ENCODE measurements at regions not wholly inside any gene's neighbourhood (a gene's known extent, or its start where the extent isn't known, plus 50 kb on each side); places are given as distances from the start of the nearest gene placed in this dataset.
"Not testable (repeated sequence)": the region's sequence is repeated elsewhere in the genome, so short reads cannot be mapped to it uniquely, and the experiment has no call there.

DNA sequence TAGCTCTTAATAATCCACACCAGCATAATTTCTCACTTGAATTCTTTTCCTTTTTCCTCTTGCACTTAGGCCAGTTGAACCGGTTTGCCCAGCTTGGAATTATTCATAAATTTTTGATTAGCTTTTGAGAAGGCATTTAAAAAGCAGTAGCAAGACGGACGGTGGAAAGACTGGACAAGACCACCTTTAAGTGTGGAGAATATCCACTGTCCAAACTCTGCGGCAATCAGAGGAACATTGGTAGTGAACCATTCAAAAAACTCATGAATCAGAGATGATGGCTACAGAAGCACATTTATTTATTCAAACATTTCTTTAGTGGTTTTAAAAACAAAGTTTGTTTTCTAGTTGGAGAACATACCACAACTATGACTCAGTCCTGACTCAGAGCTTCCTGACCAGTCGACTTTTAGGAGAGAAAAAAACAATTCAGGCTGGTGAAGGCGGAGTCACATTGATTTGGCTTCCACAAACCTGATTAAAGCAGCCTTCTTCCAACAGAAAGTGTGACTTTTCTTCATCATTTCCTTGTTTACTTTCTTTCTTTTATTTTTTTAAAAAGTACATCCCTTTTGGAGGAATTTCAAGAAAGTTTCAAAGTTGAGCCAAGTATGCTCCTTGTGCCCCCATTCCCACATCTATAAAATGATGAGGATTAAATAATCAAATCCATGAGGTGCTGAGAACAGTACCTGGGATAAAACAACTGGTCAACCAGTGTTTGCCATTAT, 128.8 kb downstream of the ADSS2 start:
- DNase-seq (ENCODE audit: low spot score), result peak; percentile 82

DNA sequence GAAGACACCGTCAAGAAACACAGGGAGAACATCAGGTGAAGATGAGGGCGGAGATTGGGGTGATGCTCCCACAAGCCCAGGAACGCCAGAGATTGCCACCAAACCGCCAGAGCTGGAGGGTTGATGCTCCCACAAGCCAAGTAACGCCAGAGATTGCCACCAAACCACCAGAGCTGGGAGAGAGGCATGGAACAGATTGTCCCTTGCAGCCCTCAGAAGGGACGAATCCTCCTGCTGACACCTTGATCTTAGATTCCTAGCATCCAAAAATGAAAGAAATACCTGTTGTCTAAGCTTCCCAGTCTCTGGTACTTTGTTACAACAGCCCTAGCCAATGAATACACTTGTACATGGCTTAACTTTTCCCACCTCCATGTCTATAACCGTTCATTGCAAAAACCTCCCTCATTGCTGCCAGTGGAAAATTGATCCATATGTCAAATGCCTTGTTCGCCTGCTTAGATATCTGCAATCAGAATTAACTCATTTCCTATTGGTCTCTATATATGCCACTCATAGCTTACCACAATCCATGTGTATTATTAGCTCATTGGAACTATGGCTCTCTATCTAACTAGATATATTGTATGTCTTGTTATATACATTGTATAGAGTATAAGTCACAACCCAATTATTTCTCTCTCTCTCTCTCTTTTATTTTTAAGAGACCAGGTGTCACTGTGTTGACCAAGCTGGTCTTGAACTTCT, 127.4 kb downstream of the ADSS2 start:
- no peak for DNase-seq (ENCODE audit: low spot score)

DNA sequence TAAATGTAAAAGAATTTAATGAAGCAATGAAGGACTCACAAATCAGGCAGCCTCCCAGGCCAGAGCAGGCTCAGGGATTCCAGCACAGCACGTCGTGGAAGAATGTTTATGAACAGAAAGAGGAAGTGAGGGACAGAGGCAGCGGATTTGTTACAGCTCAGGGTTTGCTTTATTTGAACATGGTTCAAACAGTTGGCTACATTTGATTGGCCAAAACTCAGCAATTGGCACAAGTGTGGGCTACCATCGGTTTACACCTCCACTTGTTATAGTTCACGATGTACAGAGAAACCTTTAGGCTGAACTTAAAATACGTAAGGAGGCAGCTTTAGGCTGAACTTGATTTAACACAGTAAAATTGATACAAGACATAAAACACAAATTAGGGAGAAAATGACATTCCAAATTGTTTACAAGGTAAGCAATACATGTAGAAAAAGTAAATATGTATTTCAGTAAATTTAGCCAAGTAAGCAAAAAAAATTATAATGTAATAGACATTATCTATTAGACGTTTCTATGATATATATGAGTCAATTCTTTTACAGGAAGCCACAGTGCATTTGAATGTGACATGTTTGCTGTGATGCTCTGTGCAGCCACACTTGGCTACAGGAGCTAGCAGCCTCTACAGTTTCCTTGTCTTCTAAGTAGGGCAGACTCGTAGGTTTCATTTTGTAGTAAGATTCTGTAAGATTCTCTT, 126.5 kb downstream of the ADSS2 start:
- DNase-seq (ENCODE audit: low spot score), result peak; percentile 67

DNA sequence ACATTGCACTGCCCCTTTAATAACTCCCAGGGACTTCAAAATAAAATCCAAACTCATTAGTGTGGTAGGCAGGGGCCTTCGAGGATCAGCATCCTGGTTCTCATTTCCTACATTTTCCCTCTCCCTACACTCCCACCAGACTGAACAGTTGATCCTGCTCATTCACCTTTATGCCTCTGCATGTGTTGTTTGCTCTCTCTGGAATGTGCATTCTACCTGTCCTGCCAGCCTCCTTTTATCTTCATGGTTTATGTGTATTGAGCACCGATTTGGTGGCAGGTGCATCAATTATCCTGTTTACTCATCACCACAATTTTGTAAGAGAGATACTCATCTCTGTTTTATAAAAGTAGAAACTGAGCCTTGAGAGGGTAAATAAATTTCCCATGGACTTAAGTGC, 125.0 kb downstream of the ADSS2 start:
- no peak for DNase-seq (ENCODE audit: low spot score)

DNA sequence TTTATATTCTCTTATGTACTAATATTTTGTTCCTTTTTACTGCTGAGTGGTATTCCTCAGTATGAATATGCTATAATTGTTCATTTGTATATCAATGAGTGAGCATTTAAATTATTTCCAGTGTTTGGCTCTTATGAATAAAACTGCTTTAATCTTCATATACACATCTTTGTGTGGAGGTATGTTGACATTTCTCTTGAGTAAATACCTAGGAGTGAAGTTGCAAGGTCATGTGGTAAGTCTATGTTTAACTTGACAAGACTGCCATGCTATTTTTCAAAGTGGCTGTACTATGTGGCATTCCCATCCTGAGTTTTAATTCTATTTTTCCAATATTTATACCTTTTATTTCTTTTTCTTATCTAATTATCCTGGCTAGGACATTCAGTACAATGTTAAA, 124.2 kb downstream of the ADSS2 start:
- DNase-seq (ENCODE audit: low spot score), result no peak

DNA sequence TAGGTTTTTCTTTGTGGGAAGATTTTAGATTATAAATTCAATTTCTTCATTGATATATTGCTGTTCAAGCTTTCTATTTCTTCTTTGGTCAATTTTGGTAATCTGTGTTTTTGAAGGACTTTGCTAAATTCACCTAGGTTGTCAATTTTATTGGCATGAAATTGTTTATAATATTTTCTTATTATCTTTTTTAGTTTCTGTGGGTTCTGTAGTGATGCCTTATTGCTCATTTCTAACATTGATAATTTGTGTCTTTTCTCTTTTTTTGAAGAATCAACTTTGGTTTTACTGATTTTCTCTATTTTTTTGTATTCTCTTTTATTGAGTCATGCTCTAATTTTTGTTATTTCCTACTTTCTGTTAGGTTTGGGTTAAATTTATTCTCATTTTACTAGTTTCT, 123.2 kb downstream of the ADSS2 start:
- no peak for DNase-seq (ENCODE audit: low spot score)

DNA sequence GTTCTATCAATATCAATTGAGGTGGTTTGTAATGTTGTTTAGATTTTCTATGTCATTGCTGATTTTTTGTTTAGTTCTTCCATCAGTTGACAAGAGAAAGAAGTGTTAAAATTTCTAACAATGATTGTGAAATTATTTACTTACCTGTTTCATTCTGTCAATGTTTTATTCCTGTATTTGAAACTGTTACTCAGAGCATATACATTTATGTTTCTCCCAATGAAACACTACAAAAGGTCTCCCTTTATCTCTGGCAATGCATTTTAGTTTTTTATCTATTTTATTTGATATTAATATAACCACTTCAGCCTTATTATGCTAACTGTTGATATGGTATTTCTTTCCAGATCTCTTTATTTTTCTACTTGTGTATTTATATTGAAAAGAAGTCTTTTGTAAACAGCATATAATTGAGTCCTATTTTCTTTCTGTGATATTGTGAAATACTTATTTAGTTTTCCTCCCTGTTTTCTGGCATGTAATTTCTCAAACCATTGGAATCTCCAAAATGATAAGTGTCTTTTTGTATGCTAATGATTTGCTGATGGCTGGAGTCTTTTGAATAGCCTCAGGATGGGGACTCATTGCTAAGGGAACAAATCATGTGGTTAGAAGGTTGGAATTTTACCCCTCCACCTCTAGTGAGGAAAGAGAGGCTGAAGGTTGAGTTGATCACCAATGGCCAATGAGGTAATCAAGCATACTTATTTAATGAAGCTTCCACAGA, 122.0 kb downstream of the ADSS2 start:
- no peak for DNase-seq (ENCODE audit: low spot score)

DNA sequence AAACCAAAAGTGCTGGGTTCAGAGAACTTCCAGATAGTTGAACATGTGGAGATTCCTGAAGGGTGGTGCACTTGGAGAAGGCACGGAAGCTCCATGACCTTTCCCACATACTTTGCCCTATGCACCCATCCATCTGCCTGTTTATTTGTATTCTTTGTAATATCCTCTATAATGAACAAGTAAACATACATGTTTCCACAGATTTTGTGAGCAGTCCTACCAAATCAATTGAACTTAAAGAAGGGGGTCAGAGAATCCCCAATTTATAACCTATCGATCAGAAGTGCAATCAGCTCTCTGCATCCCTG, 121.4 kb downstream of the ADSS2 start:
- DNase-seq (ENCODE audit: low spot score), result no peak

DNA sequence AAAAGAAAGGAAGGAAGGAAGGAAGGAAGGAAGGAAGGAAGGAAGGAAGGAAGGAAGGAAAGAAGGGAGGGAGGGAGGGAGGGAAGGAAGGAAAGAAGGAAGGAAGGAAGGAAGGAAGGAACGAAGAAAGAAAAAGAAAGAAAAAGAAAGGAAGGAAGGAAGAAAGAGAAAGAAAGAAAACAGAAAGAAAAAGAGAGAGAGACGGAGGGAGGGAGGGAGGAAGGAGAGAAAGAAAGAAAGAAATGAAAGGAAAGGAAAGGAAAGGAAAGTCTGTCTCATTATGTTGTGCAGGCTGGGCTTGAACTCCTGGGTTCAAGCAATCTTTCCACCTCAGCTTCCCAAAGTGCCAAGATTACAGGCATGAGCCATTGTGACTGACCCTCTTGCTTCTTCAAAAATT, 118.9 kb downstream of the ADSS2 start:
- not testable (repeated sequence) for DNase-seq (ENCODE audit: low spot score)

DNA sequence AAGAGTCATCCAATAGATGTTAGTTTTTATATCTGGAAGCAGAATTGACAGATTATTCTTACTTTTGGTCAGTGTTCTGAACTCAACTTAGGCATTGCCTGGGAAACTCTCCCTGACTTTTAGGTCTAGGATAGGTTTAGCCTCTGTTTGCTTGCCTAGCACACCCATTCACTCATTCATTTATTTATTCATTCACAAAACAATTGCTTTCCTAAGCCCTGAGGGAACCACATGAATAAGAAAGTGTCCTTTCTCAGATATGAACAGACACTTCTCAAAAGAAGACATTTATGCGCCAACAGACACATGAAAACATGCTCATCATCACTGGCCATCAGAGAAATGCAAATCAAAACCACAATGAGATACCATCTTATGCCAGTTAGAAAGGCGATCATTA, 117.4 kb downstream of the ADSS2 start:
- not testable (repeated sequence) for DNase-seq (ENCODE audit: low spot score)

DNA sequence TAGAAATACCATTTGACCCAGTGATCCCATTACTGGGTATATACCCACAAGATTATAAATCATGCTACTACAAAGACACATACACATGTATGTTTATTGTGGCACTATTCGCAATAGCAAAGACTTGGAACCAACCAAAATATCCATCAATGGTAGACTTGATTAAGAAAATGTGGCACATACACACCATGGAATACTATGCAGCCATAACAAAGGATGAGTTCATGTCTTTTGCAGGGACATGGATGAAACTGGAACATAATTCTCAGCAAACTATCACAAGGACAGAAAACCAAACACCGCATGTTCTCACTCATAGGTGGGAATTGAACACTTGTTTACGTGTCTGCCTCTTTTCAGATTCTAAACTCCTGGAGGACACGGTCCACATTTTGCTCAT, 116.9 kb downstream of the ADSS2 start:
- not testable (repeated sequence) for DNase-seq (ENCODE audit: low spot score)

DNA sequence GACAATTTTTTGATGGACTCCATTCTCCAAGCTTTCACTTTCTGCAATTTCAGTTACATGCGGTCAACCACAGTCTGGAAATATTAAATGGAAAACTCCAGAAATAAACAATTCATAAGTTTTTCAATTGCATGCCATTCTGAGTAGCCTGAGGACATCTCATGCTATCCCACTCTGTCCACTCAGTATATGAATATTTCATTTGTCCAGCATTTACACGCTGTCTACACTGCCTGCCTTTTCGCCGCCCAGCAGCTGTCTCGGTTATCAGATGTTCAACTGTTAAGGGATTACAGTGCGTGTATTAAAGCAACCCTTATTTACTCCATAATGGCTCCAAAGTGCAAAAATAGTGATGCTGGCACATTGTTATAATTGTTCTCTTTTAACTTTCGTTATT, 116.3 kb downstream of the ADSS2 start:
- DNase-seq (ENCODE audit: low spot score), result no peak

DNA sequence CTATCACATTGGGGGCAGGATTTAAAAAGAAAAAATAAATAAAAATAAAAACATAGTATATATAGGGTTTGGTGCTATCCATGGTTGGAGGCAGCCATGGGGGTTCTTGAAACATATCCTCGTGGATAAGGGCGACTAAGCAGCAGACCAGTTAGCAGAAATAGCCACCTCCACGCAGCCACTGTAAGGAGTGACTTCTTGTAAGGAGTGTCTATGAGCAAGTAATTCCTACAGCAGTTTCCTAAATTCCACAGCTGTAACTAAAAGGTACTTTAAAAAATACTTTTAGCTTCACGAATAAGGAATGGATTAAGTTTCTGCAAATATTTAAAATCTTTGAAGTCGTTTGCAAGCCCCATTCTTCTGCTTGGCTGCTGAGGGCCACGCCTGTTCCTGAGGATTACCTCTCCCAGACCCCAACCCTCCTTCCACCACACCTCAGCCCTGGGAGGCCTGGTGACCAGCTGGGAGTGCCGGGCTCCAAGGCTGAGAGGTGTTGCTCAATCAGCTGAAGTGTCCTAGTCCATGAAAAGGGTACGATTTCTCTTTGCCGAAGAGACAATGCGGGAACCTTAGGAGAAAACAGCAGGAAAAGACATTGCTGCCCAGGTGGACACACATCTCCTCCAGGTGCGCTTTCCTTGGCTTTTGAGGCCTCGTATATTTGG, 115.3 kb downstream of the ADSS2 start:
- DNase-seq (ENCODE audit: low spot score), result no peak

DNA sequence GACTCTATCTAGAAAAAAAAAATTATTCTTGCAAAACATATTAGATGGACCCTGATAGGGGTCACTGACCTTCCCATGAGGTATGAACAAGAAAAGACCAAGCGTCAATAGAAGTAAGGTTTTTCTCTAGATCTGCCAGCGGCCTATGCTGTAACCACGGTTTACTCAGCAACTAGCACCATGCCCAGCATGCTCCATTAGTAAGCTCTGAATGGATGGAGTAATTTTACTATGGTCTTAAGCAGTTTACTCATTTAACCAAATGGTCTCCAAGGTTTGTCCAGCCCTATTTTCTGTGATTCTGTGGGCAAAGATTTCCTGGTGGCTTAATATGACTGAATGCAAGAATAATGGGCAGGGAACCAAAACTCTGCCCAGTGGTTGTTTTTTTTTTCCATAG, 113.9 kb downstream of the ADSS2 start:
- DNase-seq (ENCODE audit: low spot score), result no peak

DNA sequence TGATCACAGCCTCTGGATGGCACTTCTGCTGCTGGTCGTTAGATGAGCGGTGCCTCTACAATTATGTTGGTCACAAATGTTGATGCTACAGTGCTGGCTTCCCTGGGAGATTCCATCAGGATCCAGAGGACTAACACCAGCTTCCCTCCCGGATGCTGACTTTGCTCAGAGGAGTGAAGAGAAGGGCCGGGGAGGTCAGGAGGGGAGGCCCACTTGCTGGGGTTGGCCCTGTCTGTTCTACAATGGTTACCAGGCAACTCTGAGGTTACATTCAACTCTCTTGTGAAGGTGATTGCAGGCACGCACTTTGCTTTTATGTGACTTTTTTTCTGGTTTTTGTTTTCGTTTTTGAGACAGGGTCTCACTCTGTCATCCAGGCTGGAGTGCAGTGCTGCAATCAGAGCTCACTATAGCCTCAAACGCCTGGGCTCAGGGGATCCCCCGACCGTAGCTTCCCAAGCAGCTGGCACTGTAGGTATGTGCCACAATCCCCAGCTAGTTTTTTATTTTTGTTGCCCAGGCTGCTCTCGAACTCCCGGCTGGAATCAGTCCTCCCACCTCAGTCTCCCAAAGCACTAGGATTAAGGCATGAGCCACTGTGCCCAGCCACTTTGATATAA, 112.5 kb downstream of the ADSS2 start:
- no peak for DNase-seq (ENCODE audit: low spot score)

DNA sequence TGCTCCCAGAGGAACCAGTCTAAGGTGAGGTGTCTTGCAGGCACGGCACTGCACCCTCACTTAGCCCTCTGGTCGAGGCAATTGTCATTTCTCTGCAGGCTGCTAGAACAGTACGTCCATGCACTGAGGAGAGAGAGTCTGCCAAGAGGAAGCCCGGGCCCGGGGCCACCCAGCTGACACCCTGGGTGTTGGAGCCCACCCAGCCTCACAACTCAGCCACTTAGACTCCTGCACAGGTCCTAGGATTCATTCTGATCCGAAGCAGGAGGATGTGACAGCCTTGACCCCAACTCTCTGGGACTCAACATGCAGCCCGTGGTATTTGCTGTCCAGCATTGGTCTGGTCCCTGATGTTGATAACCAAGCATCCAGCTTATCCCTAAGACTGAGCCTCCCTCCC, 111.9 kb downstream of the ADSS2 start:
- no peak for DNase-seq (ENCODE audit: low spot score)

DNA sequence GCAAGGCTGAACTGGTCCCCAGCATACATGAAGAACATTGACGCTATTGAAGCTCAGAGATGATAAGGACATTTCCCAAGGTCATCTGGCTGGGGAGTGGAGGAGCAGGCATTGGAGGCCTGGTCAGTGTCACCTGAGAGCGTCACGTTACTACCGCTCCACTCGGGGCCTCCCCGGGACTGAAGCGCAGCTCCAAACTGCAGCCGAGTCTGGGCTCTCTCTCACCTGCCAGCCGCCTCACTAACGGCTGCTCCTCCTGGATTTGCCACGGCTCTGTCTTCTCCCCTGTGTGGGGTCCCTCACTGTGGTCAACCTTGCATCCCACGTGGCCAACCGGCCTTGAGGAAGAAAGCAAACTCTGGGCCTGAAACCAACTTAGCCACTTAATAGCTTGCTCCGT, 111.3 kb downstream of the ADSS2 start:
- DNase-seq (ENCODE audit: low spot score), result no peak

DNA sequence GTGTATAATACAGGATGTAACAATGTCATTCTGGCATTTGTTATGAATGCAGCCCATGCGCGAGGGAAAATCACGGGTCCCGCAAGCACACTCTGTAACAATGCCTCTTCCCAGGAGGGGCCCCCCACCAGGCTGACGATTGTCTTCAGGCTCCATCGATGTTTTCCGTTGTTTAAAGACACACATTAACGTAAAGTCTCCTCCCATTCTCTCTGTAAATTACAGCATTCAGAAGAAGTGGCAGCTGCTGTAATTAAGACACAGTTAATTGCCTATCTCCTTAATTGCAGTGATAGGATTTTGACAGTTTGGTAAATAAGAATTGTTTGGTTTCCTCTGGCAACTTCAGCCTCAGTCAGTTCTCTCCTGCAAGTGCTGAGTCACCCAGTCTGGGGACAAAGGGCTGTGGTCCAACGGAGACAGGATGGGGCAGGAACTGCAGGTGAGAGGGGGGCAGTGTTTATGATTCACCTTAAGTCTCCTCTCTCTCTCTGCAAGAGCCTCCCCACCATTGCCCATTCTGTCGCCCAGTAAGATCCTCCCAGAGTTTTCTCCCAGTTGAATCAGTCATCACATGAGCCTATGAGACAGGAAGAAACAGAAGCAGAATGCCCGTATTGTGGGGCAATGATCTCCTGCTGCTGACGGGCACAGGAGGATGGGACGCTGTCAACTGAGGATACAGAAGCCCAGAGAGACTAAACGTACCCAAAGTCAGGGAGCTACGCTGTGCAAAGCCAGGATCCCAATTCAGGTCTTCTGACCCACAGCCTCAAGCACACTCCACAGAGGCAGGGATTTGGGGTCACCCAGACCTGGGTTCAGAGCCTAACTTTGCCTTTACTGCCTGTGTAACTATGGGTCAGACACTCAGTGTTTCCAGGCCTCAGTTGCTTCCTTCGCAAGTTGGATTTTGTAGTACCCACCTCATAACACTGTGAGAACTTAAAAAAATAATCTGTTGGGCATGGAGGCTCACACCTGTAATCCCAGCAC, 110.0 kb downstream of the ADSS2 start:
- DNase-seq (ENCODE audit: low spot score), result peak; percentile 57

DNA sequence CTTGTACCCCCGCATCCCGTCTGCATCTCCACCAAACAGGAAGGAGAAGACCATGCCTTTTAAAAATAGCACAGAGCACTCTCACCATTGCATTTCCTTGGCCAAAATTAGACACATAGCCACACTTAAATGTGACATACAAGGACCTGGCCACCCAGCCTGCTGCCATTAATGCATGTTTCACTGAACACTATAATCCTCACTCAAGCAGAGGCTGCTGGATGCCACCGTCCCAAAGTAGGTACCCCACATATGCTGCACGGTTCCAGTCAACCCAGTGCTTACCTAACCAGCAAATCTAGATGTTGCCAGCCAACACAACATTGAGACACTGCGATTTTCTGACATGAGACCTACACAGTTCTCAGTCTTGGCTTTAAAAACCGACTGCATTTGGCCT, 107.7 kb downstream of the ADSS2 start:
- no peak for DNase-seq (ENCODE audit: low spot score)

DNA sequence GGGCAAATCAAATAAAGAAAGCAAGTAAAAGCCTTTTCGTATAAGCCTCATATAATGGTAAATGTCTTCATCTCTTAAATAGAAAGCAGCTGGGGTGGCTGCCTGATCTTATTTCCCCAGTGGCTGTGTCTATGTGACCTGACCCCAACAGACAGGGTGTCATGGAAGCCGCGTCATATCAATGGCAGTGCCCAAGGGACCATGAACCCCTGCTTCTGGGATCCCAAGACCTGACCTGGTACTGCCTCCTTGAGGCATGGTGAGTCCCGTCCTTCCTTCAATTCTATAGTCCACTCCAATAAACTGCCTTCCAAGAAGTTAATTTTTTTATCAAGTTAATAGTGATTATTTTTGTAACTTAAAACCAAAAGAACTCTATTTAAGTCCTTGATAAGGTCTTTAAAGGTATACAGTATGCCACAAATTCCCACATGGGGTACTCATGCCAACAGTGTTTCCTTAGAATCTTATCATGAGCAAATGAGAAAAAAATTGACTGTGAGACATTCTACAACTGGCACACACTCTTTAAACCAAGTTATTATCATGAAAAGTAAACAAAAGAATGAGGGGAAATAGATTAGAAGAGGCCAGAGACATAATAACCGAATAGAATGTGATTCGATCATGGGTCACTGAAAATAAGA, 104.6 kb downstream of the ADSS2 start:
- no peak for DNase-seq (ENCODE audit: low spot score)

Measured in CD4-positive, alpha-beta T cell treated with Interleukin-2 at 100 ng/mL for 4 hours (primary cell).